ENCODE measurements at regions not wholly inside any gene's neighbourhood (a gene's known extent, or its start where the extent isn't known, plus 50 kb on each side); places are given as distances from the start of the nearest gene placed in this dataset.
"Not testable (repeated sequence)": the region's sequence is repeated elsewhere in the genome, so short reads cannot be mapped to it uniquely, and the experiment has no call there.

DNA sequence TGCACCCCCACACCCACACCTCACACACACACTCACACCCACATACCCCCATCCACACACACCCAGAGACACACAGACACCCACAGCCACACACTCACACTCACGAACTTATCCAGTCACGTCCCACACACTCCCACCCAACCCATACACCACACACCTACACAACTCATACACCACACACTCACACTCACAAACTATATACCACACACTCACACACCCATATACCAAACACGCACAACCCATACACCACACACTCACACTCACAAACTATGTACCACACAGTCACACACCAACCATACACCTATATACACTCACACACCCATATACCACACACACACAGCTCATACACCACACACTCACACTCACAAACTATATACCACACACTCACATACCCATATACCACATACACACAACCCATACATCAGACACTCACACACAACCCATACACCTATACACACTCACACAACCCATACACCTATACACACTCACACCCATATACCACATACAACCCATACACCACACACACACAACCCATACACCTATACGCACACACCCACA is 162.4 kb downstream of the TMEM121 start:
- TF ChIP-seq, protein P1, sequence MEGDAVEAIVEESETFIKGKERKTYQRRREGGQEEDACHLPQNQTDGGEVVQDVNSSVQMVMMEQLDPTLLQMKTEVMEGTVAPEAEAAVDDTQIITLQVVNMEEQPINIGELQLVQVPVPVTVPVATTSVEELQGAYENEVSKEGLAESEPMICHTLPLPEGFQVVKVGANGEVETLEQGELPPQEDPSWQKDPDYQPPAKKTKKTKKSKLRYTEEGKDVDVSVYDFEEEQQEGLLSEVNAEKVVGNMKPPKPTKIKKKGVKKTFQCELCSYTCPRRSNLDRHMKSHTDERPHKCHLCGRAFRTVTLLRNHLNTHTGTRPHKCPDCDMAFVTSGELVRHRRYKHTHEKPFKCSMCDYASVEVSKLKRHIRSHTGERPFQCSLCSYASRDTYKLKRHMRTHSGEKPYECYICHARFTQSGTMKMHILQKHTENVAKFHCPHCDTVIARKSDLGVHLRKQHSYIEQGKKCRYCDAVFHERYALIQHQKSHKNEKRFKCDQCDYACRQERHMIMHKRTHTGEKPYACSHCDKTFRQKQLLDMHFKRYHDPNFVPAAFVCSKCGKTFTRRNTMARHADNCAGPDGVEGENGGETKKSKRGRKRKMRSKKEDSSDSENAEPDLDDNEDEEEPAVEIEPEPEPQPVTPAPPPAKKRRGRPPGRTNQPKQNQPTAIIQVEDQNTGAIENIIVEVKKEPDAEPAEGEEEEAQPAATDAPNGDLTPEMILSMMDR (IDR thresholded peaks at IDR 0.05) = not testable (repeated sequence)
- not testable (repeated sequence) for TF ChIP-seq POLR2A (IDR thresholded peaks at IDR 0.05)

Data from heart left ventricle (tissue), 13 donors.